Keratinocyte (primary cell): ENCODE measurements at regions not wholly inside any gene's neighbourhood (a gene's known extent, or its start where the extent isn't known, plus 50 kb on each side); places are given as distances from the start of the nearest gene placed in this dataset.

Experiments used
- EZH2 ChIP-seq: IDR thresholded peaks from one replicate; pipeline ENCODE4 v1.6.1; 2012; ENCODE audit warnings: inconsistent platforms, mild to moderate bottlenecking, low read length, moderate library complexity
- TF ChIP-seq, protein P1 (sequence below), 3 experiments: IDR thresholded peaks in 1 of 3; conservative IDR thresholded peaks in 1 of 3; optimal IDR thresholded peaks in 1 of 3; 2 replicates in 2 of 3; 3 replicates in 1 of 3; pipeline versions ENCODE3 to v1.5.1; 2011; ENCODE audit warnings: low read length in 3 of 3, mild to moderate bottlenecking in 3 of 3, moderate library complexity in 2 of 3, control low read depth in 1 of 3, inconsistent platforms in 1 of 3; ENCODE audit not compliant: insufficient read depth in 2 of 3; ENCODE audit errors: extremely low read depth in 1 of 3

GRCh38 chr3:63207066-63207590 is 71.0 kb upstream of the SYNPR start:
- TF ChIP-seq, protein P1, sequence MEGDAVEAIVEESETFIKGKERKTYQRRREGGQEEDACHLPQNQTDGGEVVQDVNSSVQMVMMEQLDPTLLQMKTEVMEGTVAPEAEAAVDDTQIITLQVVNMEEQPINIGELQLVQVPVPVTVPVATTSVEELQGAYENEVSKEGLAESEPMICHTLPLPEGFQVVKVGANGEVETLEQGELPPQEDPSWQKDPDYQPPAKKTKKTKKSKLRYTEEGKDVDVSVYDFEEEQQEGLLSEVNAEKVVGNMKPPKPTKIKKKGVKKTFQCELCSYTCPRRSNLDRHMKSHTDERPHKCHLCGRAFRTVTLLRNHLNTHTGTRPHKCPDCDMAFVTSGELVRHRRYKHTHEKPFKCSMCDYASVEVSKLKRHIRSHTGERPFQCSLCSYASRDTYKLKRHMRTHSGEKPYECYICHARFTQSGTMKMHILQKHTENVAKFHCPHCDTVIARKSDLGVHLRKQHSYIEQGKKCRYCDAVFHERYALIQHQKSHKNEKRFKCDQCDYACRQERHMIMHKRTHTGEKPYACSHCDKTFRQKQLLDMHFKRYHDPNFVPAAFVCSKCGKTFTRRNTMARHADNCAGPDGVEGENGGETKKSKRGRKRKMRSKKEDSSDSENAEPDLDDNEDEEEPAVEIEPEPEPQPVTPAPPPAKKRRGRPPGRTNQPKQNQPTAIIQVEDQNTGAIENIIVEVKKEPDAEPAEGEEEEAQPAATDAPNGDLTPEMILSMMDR (optimal IDR thresholded peaks at IDR 0.05 in 1 of 3, IDR thresholded peaks at IDR 0.05 in 1 of 3, conservative IDR thresholded peaks at IDR 0.05 in 1 of 3; ENCODE audit: extremely low read depth in 1 of 3, insufficient read depth in 2 of 3, low read length in 3 of 3): no peak
- no peak for TF ChIP-seq EZH2
